Suprapubic skin (tissue), 4 donors: ENCODE measurements at regions not wholly inside any gene's neighbourhood (a gene's known extent, or its start where the extent isn't known, plus 50 kb on each side); places are given as distances from the start of the nearest gene placed in this dataset.

Experiments
- POLR2A ChIP-seq, 2 donors: fragments of 450-650 bp; IDR thresholded peaks; one replicate each; pipeline ENCODE4 v1.6.1; 2017; ENCODE audit warnings: antibody characterized with exemption in 2 of 2, mild to moderate bottlenecking in 2 of 2, moderate library complexity in 2 of 2
- POLR2AphosphoS5 ChIP-seq, 3 donors: sonication (generic); formaldehyde crosslinking; IDR thresholded peaks; one replicate each; pipeline ENCODE4 v1.6.1; 2017; ENCODE audit warnings: antibody characterized with exemption in 3 of 3

DNA sequence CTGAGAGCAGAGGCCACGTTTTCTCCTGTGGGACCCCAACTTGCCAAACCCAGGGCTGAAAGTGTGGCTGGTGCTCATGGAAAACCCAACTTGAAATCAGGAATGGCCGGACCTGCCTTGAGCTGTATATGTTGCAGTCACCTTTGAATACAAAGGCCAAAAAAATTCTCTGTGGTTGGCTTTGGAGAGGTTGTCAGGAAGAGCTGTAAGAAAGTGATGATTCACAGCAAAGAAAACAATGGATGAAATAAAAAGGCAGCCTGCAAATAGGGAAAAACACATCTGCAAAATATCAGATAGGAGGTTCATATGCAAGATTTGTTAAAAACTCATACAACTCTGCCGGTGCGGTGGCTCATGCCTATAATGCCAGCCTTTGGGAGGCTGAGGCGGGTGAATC lies 715.8 kb downstream of the UQCRFS1 start:
- TF ChIP-seq POLR2A (IDR thresholded peaks at IDR 0.05) (no peak), POLR2AphosphoS5 (IDR thresholded peaks at IDR 0.05) (no peak)
